Right ventricle myocardium inferior (tissue), 1 donor: ENCODE measurements at regions not wholly inside any gene's neighbourhood (a gene's known extent, or its start where the extent isn't known, plus 50 kb on each side); places are given as distances from the start of the nearest gene placed in this dataset.
"Not testable (repeated sequence)": the region's sequence is repeated elsewhere in the genome, so short reads cannot be mapped to it uniquely, and the experiment has no call there.

ENCODE experiments used
- ATAC-seq: fragments of 200-7000 bp; cut with Tn5 transposase; one replicate; pipeline ENCODE4 v1.9.1; 2020; ENCODE audit warnings: mild to moderate bottlenecking, moderate library complexity
- DNase-seq: peaks from one replicate; pipeline ENCODE4 v3.0.0; 2021; ENCODE audit errors: missing footprints
- intact Hi-C: fragments of 100-400 bp; cut with DNase I; formaldehyde crosslinking; loops from one replicate; pipeline ENCODE4 v1.11.0; 2022
- donor health status: DM: no; HTN: yes; CAD: no; lungs with severe emphysema.

DNA sequence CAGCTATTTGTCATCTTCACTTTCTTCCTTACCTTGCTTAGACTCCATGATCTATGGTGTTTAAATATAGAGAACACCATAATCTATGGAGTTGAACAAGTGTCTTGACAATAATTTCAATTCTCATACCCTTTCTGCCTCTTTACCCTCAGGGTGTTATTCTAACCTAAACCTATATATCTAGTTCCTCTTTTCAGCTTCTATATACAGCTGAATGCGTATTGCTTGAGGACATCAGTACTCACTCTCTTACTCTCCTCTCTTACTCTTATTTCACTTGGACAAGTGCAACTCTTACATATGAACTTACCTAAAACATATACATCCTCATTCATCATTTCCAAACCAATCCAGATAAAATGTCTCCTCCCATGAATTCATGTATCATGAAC, 187.1 kb downstream of the RAP2B start:
- DNase-seq (no peak), ATAC-seq (no peak)
- intact Hi-C loops = no loop called here

GRCh38 chr3:153350420-153350819, 188.4 kb downstream of the RAP2B start:
- intact Hi-C loops = no loop called here
- ATAC-seq (no peak), DNase-seq (no peak)

- intact Hi-C loops = no loop called here
- DNase-seq (no peak), ATAC-seq (no peak)
These were observed 192.6 kb downstream of the RAP2B start for GRCh38 chr3:153354641-153355040.

GRCh38 chr3:153355559-153355958, 193.5 kb downstream of the RAP2B start:
- DNase-seq = no peak
- no peak for ATAC-seq
- intact Hi-C loops = no loop called here

DNA sequence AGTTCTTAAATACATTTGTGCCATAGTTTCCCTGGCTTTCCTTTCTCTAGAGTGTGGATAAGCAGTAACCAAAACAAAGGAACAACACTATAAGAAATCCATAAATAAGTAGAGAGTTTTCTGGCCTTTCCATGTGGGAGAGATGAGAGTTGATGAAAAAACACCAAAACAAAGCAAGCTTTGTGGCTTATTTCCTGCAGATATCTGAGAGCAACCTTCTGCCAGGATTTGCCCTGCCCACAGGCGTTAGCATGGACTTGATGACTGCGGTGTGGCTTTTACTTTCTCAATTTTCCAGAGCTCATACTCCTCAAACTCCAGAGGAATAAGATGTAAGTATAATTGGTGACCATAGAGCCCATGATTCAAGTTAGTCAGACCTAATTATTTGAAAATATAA, 194.9 kb downstream of the RAP2B start:
- no peak for DNase-seq
- ATAC-seq = no peak
- intact Hi-C loops = no loop called here

DNA sequence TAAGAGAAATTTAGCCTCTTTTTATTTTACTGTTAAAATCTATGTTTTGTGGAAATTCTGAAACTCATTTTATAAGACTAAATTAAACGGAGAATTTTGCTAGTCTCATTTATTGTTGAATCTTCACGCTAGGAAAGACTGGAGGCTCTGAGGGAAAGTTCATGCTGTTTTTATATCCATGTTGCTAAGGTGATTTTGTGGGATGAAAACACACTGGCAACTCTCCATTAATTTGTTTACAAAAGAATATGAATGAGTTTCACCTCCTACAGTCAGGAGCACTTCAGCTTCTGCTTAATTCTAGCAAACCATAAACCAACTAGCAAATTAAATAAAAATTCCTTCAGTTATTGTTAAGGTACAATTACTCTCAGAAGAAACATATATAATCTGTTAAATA, 195.4 kb downstream of the RAP2B start:
- ATAC-seq = no peak
- DNase-seq = no peak
- intact Hi-C loops = no loop called here

GRCh38 chr3:153369561-153370374, 207.7 kb downstream of the RAP2B start:
- ATAC-seq (no peak), DNase-seq (peak; percentile 59)
- intact Hi-C loops = no loop called here

GRCh38 chr3:153370680-153371079, 208.7 kb downstream of the RAP2B start:
- intact Hi-C loops = no loop called here
- ATAC-seq (no peak), DNase-seq (no peak)

DNA sequence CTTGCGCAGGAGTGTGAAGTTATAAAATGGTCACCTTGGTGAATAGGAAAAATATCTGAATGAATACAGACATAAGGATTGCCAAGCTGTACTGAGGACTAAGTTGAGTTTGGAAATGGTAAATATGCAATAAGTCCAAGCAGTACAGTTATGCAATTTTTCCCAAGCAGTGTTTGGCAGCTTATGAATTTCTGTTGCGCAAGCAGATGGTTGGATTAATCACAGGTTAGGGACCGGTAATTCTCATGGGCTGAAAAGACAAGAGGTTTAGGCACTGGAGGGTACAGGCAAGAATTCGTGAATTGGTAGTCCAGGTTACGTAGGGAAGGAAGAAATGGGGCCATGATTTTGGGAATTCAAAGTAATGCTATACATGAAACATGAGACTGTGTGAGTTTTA, 210.3 kb downstream of the RAP2B start:
- intact Hi-C loops = no loop called here
- DNase-seq = no peak
- no peak for ATAC-seq

DNA sequence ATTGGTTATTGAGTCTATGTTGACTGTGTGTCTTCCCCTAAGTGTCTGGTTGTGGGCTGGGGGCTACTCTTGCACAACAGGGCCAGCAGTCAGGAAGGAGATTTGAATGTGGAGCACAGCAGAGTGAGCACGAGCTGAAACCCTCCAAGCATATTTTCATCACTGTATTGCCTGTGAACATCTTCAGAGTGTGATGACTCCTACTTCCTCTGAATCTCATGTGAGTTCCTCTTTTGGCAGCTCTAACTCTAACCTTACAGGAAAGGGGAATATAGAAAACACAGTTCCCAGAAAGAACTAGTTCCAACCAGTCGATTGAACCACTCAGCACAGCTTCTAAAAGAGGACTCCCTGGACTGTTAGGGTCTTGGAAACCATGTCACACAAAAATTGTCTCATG, 211.6 kb downstream of the RAP2B start:
- DNase-seq = no peak
- peak; percentile 52 for ATAC-seq
- intact Hi-C loops = no loop called here

GRCh38 chr3:153378366-153378765, 216.3 kb downstream of the RAP2B start:
- ATAC-seq, DNase-seq, intact Hi-C loops: not testable (repeated sequence)

DNA sequence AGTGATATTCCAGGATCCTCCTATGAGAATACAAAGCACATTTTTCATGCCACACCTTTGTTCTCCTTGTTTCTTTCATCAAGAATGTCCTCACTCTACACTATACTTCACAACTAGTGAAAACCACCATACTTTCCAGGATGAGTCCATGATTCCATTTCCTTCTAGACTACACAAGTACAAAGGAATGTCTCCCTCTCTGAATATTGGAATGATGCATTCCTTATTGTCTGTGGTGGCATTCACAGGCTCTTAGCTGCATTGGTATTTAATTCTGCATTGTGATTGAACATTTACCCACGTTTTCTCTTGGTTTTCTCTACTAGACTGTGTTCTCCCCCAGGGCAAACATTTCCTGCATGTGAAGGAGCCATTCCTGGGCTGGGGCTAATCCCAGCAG, 217.5 kb downstream of the RAP2B start:
- intact Hi-C loops = no loop called here
- ATAC-seq (no peak), DNase-seq (no peak)

- no peak for DNase-seq
- no peak for ATAC-seq
- intact Hi-C loops = no loop called here
These were observed 223.3 kb downstream of the RAP2B start for GRCh38 chr3:153385343-153385742.

- intact Hi-C loops = no loop called here
- no peak for DNase-seq
- no peak for ATAC-seq
These were observed 230.3 kb downstream of the RAP2B start for GRCh38 chr3:153392363-153392762.

DNA sequence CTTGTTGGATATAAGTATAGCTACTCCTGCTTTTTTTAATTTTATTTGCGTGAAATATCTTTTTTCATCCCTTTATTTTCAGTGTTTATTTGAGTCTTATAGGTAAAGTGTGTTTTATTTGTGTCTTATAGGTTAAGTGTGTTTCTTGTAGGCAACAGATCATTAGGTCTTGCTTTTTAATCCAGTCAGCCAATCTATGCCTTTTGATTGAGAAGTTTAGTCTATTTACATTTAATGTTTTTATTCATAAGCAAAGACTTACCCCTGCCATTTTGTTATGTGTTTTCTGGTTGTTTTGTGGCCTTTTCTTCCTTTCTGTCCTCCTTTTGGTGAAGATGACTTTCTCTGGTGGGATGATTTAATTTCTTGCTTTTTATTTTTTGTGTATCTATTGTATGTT, 232.0 kb downstream of the RAP2B start:
- intact Hi-C loops = no loop called here
- no peak for ATAC-seq

DNA sequence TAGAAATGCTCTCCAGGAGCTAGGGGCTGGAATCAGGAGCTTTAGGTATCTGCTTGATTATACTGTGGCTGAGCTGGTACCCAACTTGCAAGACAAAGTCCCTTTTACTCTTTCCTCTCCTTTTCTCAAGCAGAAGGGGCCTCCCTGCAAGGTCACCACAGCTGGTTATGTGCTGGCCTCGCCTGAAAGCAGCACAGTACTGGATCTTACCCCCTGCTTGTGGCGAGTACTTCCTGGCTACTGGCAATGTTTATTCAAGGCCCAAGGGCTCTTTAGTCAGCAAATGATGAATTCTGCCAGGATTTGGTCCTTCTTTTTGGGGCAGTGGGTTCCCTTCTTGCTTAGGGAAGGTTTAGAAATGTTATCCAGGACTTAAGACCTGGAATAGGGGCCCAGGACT, 234.6 kb downstream of the RAP2B start:
- intact Hi-C loops = no loop called here
- no peak for ATAC-seq
- DNase-seq = no peak

More for the DNA sequence above, 232.0 kb downstream of the RAP2B start:
- DNase-seq = no peak

DNA sequence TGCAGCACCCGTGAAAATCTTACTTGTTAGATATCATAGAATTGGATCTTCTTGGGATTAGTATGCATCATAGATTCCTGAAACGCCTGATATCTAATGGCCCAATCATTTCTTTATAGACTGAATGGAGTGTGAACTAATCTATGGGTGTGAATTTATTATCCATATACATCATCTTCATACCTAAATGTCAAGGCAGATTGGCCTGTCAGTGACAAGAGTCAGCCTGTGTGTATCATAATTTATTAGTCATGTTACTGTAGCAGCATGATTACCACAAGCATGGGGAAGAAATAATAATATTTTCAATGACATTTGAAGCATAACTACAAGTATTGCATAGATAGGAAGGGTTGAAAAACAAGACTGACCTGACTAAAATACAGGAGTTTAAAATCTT, 235.8 kb downstream of the RAP2B start:
- DNase-seq (no peak), ATAC-seq (no peak)
- intact Hi-C loops = no loop called here

DNA sequence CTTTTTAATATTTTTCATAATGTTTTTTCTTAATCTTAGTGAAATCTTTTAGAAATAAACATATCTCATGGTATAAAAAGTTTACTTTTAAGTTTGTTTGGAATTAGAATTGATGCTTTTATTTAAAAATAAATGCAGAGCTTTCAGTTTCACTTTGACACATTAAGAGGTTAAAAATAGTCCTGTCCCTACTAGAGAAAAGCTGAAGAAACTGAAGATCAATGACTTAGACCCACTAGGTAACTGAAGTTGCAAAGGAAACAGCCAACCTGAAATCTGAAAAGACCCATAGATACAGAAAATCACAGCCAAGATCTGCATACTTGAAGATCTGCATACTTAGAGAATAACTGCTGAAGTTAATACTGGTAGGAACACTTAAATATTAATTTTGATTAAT, 237.6 kb downstream of the RAP2B start:
- ATAC-seq = no peak
- intact Hi-C loops = no loop called here
- no peak for DNase-seq

DNA sequence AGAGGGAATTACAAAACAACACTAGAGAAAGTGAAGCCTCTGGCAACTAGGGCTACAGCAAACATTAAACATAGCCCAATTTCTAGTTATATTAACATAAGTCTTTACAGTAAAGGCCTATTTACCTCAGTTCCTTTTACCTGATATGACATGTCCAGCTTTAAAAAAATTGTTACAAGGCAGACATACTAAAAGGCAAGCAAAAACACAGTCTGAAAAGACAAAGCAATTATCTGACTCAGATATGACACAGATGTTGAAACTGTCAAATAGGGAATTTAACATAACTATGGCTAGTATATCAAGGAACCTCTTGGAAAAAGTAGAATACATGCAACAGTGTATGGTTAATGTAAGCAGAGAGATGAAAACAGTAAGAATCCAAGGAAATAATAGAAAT, 238.6 kb downstream of the RAP2B start:
- ATAC-seq (no peak), DNase-seq (no peak)
- intact Hi-C loops = no loop called here

GRCh38 chr3:153404157-153404556, 242.1 kb downstream of the RAP2B start:
- intact Hi-C loops = no loop called here

DNA sequence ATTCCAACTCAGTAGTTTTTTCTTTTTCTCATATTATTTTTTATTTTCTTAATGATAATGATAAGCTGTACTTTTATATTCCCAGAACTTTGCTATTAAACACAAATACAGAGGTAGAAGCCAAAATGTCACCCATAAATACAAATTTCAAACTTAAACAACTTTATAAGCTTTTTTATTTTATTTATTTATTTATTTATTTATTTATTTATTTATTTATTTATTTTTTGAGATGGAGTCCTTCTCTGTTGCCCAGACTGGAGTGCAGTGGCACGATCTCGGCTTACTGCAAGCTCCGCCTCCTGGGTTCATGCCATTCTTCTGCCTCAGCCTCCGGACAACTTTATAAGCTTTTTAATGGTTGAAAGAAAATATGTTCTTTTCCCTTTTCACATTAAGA, 243.3 kb downstream of the RAP2B start:
- intact Hi-C loops, ATAC-seq, DNase-seq: not testable (repeated sequence)

More at GRCh38 chr3:153404157-153404556, 242.1 kb downstream of the RAP2B start:
- DNase-seq = no peak
- ATAC-seq = no peak
